ENCODE measurements at regions not wholly inside any gene's neighbourhood (a gene's known extent, or its start where the extent isn't known, plus 50 kb on each side); places are given as distances from the start of the nearest gene placed in this dataset.

DNA sequence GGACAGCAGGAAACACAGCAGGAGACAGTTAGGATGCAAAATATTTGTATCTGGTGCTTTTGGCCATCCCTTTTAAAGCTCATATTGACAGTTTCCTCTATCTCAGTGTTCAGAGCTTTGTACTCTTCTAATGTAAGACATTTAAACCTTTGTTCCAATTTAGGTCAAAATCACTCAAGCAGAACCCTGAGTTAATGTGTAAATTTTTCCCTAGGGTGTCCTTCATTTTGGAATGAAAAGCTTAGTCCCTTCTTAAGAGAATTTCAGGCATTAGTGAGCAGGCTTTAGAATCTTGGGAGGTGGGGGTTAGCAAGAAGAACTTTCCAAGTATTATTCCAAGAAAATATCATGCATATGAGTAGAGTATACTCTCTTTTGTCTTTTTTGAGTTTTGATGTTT is 188.7 kb downstream of the GBA3 start:
- no peak overlapping the region for H3K4ac ChIP-seq (ENCODE audit: low read depth, low read length)
- H2BK5ac ChIP-seq (ENCODE audit: insufficient read length, low read length) = no peak overlapping the region
- H3K56ac ChIP-seq (ENCODE audit: insufficient read length, low read depth, low read length) = no peak overlapping the region
- Mint-ChIP-seq H3K27ac (no peak overlapping the region), H3K36me3 (ENCODE audit: insufficient read depth in 1 of 3, low read depth in 3 of 3) (peaks cover 3 to 33% (median 29%) of the 10 kb centered on the region in 3 experiments; a peak in 6 of 7 replicates), H3K27me3 (ENCODE audit: low read depth) (no peaks in the 10 kb centered on the region), H3K9me3 (peaks cover 31 to 34% of the 10 kb centered on the region in 2 experiments), H3K4me1 (peaks cover 5 to 13% of the 10 kb centered on the region in 2 experiments; a peak in 3 of 4 replicates), H3K4me3 (no peak overlapping the region)
- no peak overlapping the region for H3T11ph ChIP-seq (ENCODE audit: low read length)
- no peak overlapping the region for H3K9ac ChIP-seq (ENCODE audit: extremely low read depth, insufficient read length, low read length)
- no peaks in the 10 kb centered on the region for H3K27me3 ChIP-seq (ENCODE audit: insufficient read depth, low read length)
- H3K79me1 ChIP-seq (ENCODE audit: insufficient read depth, low read depth, low read length, poor library complexity, severe bottlenecking) = no peaks in the 10 kb centered on the region
- H4K8ac ChIP-seq (replicated peaks; ENCODE audit: insufficient read length, low read depth, low read length) = no peak overlapping the region
- no peak for DNase-seq
- H3K14ac ChIP-seq (ENCODE audit: insufficient read depth, low read length) = no peak overlapping the region
- no peaks in the 10 kb centered on the region for H3K23me2 ChIP-seq (ENCODE audit: insufficient read length, low read depth, low read length, poor library complexity, severe bottlenecking)
- no peak overlapping the region for H2BK15ac ChIP-seq (ENCODE audit: low read depth, low read length)
- H2AK5ac ChIP-seq (ENCODE audit: insufficient read length, low read length) = no peak overlapping the region
- H3K18ac ChIP-seq (ENCODE audit: insufficient read length, low read depth, low read length) = no peak overlapping the region
- H2BK12ac ChIP-seq (ENCODE audit: insufficient read length, low read depth, low read length) = no peak overlapping the region
- no peak overlapping the region for H4K5ac ChIP-seq (ENCODE audit: insufficient read length, low read depth, low read length)
- no peak overlapping the region for H3K4me2 ChIP-seq (ENCODE audit: insufficient read depth, insufficient read length, low read length)
- no peaks in the 10 kb centered on the region for H3K9me3 ChIP-seq (ENCODE audit: control insufficient read depth, low read depth, low read length)
- no peaks in the 10 kb centered on the region for H3K4me1 ChIP-seq (ENCODE audit: insufficient read depth, low read length)
- no peak overlapping the region for H3K23ac ChIP-seq (ENCODE audit: insufficient read length, low read depth, low read length)
- TF ChIP-seq, protein P1, sequence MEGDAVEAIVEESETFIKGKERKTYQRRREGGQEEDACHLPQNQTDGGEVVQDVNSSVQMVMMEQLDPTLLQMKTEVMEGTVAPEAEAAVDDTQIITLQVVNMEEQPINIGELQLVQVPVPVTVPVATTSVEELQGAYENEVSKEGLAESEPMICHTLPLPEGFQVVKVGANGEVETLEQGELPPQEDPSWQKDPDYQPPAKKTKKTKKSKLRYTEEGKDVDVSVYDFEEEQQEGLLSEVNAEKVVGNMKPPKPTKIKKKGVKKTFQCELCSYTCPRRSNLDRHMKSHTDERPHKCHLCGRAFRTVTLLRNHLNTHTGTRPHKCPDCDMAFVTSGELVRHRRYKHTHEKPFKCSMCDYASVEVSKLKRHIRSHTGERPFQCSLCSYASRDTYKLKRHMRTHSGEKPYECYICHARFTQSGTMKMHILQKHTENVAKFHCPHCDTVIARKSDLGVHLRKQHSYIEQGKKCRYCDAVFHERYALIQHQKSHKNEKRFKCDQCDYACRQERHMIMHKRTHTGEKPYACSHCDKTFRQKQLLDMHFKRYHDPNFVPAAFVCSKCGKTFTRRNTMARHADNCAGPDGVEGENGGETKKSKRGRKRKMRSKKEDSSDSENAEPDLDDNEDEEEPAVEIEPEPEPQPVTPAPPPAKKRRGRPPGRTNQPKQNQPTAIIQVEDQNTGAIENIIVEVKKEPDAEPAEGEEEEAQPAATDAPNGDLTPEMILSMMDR (conservative IDR thresholded peaks at IDR 0.05) = no peak
- no peak overlapping the region for H2BK20ac ChIP-seq (ENCODE audit: low read depth, low read length, poor library complexity, severe bottlenecking)
- no peaks in the 10 kb centered on the region for H4K20me1 ChIP-seq (ENCODE audit: control insufficient read depth, insufficient read depth, insufficient read length)
- no peak overlapping the region for H2BK120ac ChIP-seq (ENCODE audit: low read depth, low read length, poor library complexity, severe bottlenecking)
- H3K79me2 ChIP-seq (ENCODE audit: insufficient read depth, low read length) = no peaks in the 10 kb centered on the region
- H2AFZ ChIP-seq (ENCODE audit: low read length) = no peak overlapping the region
- no peak overlapping the region for H4K91ac ChIP-seq (ENCODE audit: insufficient read length, low read depth, low read length)
- no peak overlapping the region for H3K27ac ChIP-seq (ENCODE audit: insufficient read length, low read depth, low read length)
